ENCODE measurements at regions not wholly inside any gene's neighbourhood (a gene's known extent, or its start where the extent isn't known, plus 50 kb on each side); places are given as distances from the start of the nearest gene placed in this dataset.
A peak's percentile ranks its signal among the peaks of the same experiment; 100 is the strongest.

GRCh38 chr18:51279367-51279984, 82.0 kb upstream of the MEX3C start (continued):
- TF ChIP-seq, protein P1, sequence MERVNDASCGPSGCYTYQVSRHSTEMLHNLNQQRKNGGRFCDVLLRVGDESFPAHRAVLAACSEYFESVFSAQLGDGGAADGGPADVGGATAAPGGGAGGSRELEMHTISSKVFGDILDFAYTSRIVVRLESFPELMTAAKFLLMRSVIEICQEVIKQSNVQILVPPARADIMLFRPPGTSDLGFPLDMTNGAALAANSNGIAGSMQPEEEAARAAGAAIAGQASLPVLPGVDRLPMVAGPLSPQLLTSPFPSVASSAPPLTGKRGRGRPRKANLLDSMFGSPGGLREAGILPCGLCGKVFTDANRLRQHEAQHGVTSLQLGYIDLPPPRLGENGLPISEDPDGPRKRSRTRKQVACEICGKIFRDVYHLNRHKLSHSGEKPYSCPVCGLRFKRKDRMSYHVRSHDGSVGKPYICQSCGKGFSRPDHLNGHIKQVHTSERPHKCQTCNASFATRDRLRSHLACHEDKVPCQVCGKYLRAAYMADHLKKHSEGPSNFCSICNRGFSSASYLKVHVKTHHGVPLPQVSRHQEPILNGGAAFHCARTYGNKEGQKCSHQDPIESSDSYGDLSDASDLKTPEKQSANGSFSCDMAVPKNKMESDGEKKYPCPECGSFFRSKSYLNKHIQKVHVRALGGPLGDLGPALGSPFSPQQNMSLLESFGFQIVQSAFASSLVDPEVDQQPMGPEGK (CRISPR knock-in tag; IDR thresholded peaks at IDR 0.05): 0 out of 2 replicates have a peak, but pooled peaks have one; percentile 23
- peak; percentile 98 for TF ChIP-seq PITX1 (CRISPR knock-in tag; IDR thresholded peaks at IDR 0.05)
- TF ChIP-seq FOXO4 (CRISPR knock-in tag; conservative IDR thresholded peaks at IDR 0.05): no peak
- peak; percentile 82 for TF ChIP-seq NCOA2 (CRISPR knock-in tag; IDR thresholded peaks at IDR 0.05)
- TF ChIP-seq DR1 (CRISPR knock-in tag; IDR thresholded peaks at IDR 0.05): no peak
- TF ChIP-seq ZMYM2 (CRISPR knock-in tag; IDR thresholded peaks at IDR 0.05): peak; percentile 86
- no peak for TF ChIP-seq NAIF1 (CRISPR knock-in tag; IDR thresholded peaks at IDR 0.05; ENCODE audit: borderline replicate concordance)
- no peak for TF ChIP-seq SOX6 (IDR thresholded peaks at IDR 0.05)
- TF ChIP-seq SOX6 (CRISPR knock-in tag; IDR thresholded peaks at IDR 0.05): peak; percentile 79
- TF ChIP-seq ZNF281 (CRISPR knock-in tag; IDR thresholded peaks at IDR 0.05; ENCODE audit: borderline replicate concordance): peak; percentile 44; the same call in 1 of the 2 replicates
- TF ChIP-seq RXRB (CRISPR knock-in tag; IDR thresholded peaks at IDR 0.05; ENCODE audit: borderline replicate concordance): peak; percentile 53; the same call in 1 of the 2 replicates
- TF ChIP-seq ZNF644 (CRISPR knock-in tag; IDR thresholded peaks at IDR 0.05; ENCODE audit: low read depth): peak; percentile 11; the same call in 1 of the 2 replicates
- peak; percentile 98 for TF ChIP-seq ESRRA (CRISPR knock-in tag; IDR thresholded peaks at IDR 0.05; ENCODE audit: low read depth)
- TF ChIP-seq DPF2 (CRISPR knock-in tag; IDR thresholded peaks at IDR 0.05; ENCODE audit: borderline replicate concordance, low read depth): 0 out of 2 replicates have a peak, but pooled peaks have one; percentile 53
- peak; percentile 87 for TF ChIP-seq ARID5B (CRISPR knock-in tag; IDR thresholded peaks at IDR 0.05)
- no peak for TF ChIP-seq ZNF800 (CRISPR knock-in tag; IDR thresholded peaks at IDR 0.05)
- TF ChIP-seq ZMYM3 (CRISPR knock-in tag; IDR thresholded peaks at IDR 0.05): peak; percentile 76
- 0 out of 2 replicates have a peak, but pooled peaks have one; percentile 55 for TF ChIP-seq MIXL1 (CRISPR knock-in tag; IDR thresholded peaks at IDR 0.05)

Data from HepG2 (cell line).